Activated naive CD4-positive, alpha-beta T cell treated with anti-CD3 and anti-CD28 coated beads, Interleukin-2, amount 50 U/mL, for 72 hours (primary cell): ENCODE measurements at regions not wholly inside any gene's neighbourhood (a gene's known extent, or its start where the extent isn't known, plus 50 kb on each side); places are given as distances from the start of the nearest gene placed in this dataset.

ENCODE experiments used
- ATAC-seq, 2 donors: fragments of 150-1000 bp; cut with Tn5 transposase; 2 replicates each; pipeline ENCODE4 v1.10.0; 2021; ENCODE audit warnings: mild to moderate bottlenecking in 2 of 2, moderate library complexity in 2 of 2
- DNase-seq, 2 donors: peaks; one replicate each; pipeline ENCODE4 v3.0.0; 2021 to 2022; ENCODE audit warnings: low spot score in 2 of 2
- H3K27ac Mint-ChIP-seq, 2 donors: one replicate each; pipeline ENCODE4 v1.8.0; 2022; ENCODE audit warnings: mild to moderate bottlenecking in 2 of 2, mixed read lengths in 2 of 2
- H3K36me3 Mint-ChIP-seq, 2 donors: one replicate each; pipeline ENCODE4 v1.8.0; 2022; ENCODE audit warnings: mixed read lengths in 2 of 2
- H3K9me3 Mint-ChIP-seq, 2 donors: one replicate each; pipeline ENCODE4 v1.8.0; 2022; ENCODE audit warnings: mixed read lengths in 2 of 2

- no peak for DNase-seq
- H3K27ac Mint-ChIP-seq = no peak overlapping the region
- no peak for ATAC-seq
- no peaks in the 10 kb centered on the region for H3K36me3 Mint-ChIP-seq
- H3K9me3 Mint-ChIP-seq = no peaks in the 10 kb centered on the region
Observed at GRCh38 chr11:116397602-116398084, 375.1 kb downstream of the BUD13 start.

DNA sequence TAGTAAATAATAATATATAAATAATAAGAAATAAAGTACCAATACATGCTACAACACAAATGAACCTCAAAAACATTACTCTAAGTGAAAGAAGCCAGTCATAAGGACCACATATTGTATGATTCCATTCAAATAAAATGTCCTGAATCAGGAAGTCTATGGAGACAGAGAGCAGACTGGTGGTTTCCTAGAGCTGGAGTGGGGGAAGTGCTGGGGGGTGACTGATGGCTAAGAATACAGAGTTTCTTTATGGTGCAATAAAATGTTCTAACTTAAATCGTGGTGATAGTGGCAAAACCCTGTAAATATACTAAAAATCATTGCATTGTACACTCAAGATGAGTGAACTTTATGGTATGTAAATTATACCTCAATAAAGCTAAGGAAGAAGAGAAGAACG, 376.5 kb downstream of the BUD13 start:
- no peak overlapping the region for H3K27ac Mint-ChIP-seq
- H3K36me3 Mint-ChIP-seq = no peaks in the 10 kb centered on the region
- ATAC-seq = no peak
- no peaks in the 10 kb centered on the region for H3K9me3 Mint-ChIP-seq
- no peak for DNase-seq

GRCh38 chr11:116394022-116394421, 378.8 kb downstream of the BUD13 start:
- Mint-ChIP-seq H3K27ac (no peak overlapping the region), H3K9me3 (no peaks in the 10 kb centered on the region), H3K36me3 (no peaks in the 10 kb centered on the region)
- no peak for DNase-seq
- no peak for ATAC-seq

DNA sequence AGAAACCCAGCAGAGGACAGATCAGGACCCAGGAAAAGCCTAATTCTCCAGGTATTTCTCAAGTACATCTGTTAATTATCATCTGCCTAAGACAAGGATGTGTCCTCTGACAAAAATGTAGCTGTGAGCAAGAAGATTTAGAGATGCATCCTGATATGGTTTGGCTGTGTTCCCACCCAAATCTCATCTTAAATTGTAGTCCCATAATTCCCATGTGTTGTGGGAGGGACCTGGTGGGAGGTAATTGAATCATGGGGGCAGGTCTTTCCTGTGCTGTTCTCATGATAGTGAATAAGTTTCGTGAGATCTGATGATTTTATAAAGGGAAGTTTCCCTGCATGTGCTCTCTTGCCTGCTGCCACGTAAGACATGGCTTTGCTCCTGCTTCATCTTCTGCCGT, 381.8 kb downstream of the BUD13 start:
- no peak for ATAC-seq
- no peak for DNase-seq
- Mint-ChIP-seq H3K9me3 (no peaks in the 10 kb centered on the region), H3K27ac (no peak overlapping the region), H3K36me3 (no peaks in the 10 kb centered on the region)

GRCh38 chr11:116388146-116388545, 384.6 kb downstream of the BUD13 start:
- no peak for ATAC-seq
- DNase-seq = no peak
- Mint-ChIP-seq H3K9me3 (no peaks in the 10 kb centered on the region), H3K36me3 (no peaks in the 10 kb centered on the region), H3K27ac (no peak overlapping the region)

DNA sequence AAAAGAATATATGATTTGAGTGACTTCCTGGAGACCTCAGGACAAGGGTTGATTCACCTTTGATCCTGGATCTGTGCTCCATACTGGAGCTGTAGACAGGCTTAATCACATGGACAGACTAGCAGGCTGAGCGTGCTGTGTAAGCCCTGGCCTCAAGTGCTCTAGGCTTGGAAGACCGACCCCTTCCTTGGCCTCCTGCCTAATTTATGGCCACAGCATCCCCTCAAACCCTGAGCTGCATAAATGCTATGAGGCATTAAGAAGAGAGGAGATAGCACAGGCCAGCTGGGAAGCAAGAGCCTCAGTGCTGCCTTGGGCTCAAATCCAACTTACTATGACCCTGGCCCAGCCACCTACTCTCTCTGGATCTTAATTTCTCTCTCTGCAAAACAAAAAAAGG, 385.1 kb downstream of the BUD13 start:
- no peak overlapping the region for H3K27ac Mint-ChIP-seq
- ATAC-seq (no peak), DNase-seq (no peak)
- H3K36me3 Mint-ChIP-seq = no peaks in the 10 kb centered on the region
- H3K9me3 Mint-ChIP-seq = no peaks in the 10 kb centered on the region

DNA sequence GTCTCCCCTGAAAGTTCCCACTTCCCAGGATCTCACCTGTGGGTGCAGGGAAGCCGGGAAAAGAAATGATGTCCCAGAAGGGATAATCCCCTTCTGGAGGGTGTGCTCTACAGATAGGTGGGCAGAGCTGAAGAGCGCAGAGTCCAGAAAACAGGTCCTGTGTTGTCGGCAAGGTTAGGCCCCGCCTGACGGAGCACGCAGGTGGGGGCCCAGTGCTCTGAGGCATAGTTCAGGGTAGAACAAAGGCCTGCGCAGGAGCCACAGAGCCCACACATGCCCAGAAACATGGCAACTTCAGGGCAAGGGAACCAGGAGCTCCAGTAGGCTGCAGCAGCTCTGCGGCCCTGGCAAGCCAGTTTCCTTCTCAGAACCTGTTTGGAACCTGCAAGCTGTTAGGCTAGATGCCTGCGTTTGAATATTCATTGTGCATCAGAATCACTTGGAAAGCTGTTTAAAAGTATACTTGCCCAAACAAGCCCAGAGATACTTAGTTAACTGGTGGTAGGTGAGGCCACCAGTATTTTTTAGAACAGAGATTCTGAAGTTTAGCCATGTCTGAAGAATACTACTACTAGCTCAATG, 386.6 kb downstream of the BUD13 start:
- Mint-ChIP-seq H3K9me3 (peaks cover 0 to 5% of the 10 kb centered on the region in 2 donors), H3K27ac (no peak overlapping the region), H3K36me3 (no peaks in the 10 kb centered on the region)
- no peak for DNase-seq
- no peak for ATAC-seq

DNA sequence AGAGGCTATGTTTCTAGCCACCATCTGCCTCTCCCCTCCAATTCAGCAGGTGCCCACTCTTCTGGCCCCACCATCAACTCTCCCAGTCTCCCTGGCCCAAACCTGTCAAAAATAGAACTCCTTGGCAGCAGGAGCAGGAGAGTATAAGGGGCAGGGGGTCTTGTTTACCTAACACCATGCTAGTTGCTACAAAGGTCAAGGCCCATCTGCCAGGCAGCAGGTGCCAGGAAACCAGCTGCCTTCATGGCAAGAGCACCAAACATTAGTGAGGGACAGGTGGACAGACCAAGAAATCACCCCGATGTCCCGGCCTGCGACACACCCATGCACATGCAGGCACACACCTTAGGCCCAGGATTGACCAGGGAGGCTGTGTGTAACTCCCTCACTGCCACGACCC, 387.9 kb downstream of the BUD13 start:
- H3K36me3 Mint-ChIP-seq = peaks cover 0 to 5% of the 10 kb centered on the region in 2 donors
- ATAC-seq (no peak), DNase-seq (no peak)
- H3K9me3 Mint-ChIP-seq = peaks cover 2 to 9% of the 10 kb centered on the region in 2 donors
- H3K27ac Mint-ChIP-seq = no peak overlapping the region

DNA sequence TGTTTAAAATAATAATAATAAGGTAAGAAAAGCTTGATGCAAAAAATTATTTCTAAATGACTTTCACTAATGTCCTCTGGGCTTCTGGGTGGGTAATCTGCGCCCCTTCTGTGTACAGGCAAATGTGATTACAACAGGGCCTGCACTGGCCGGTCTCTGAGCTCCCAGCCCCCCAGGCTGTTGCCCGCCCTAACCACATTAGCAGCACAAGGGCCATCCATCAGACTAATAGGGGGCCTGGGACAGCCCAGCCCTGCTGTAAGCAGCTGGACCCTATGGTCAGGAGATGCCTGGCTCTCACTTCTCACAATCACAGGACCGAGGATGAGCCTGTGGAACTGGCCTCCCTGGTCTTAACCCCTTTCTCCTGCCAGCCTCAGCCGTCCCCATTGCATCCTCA, 388.4 kb downstream of the BUD13 start:
- Mint-ChIP-seq H3K27ac (no peak overlapping the region), H3K9me3 (peaks cover 5 to 9% of the 10 kb centered on the region in 2 donors), H3K36me3 (peaks cover 0 to 5% of the 10 kb centered on the region in 2 donors)
- no peak for DNase-seq
- no peak for ATAC-seq

DNA sequence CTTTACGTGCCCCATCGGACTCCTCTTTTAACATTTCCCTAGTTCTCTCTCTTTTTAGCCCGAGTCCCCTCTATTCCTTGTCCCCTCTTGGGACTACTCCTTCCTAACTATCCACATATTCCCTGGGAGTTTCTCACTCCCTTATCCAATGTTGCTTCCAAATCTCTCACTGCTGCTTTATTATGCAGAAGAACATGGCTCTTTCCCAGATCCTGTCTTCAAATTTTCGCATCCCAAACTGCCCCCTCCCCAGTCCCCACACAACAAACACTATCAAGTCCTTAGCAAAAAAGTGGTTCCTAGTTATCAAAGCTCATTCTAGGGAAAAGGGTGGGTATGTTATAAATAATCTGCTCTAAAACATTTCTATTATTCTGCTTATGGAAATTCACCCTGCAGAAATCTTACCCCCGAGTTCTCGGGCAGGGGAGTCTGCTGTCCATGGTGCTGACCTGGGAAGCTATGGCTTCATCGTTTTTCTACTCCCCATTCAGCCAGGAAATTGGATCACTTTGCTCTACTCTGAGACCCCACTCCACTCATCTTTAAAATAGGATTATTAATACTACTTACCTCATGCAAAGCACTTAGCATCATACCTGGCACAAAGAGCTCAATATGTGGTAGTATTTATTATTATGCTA, 393.5 kb downstream of the BUD13 start:
- peaks cover 0 to 5% of the 10 kb centered on the region in 2 donors for H3K36me3 Mint-ChIP-seq
- no peak overlapping the region for H3K27ac Mint-ChIP-seq
- DNase-seq (peak in 1 of 2 donors; percentile 12), ATAC-seq (no peak)
- H3K9me3 Mint-ChIP-seq = peaks cover 9 to 10% of the 10 kb centered on the region in 2 donors

DNA sequence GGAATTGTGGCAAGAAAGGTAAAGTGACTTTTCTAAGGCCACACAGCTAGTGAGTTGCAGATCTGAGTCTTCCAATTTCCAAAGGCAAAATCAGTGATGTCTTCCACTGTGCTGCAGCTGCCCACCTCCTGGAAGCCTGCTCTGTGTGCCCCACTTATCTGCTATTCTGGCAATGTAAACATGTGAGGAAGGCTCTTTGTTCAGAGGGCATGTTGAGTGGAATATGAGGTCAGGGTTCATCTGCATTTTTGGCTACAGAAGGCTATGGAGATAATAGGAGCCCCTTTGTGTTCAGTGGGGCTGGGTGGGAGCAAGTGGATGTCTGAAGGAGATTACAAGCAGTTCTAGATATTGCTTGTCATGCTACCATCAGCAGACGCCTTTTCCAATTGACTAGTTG, 396.2 kb downstream of the BUD13 start:
- DNase-seq (no peak), ATAC-seq (no peak)
- H3K27ac Mint-ChIP-seq = no peak overlapping the region
- H3K36me3 Mint-ChIP-seq = peaks cover 0 to 5% of the 10 kb centered on the region in 2 donors
- peaks cover 10 to 11% of the 10 kb centered on the region in 2 donors for H3K9me3 Mint-ChIP-seq

- Mint-ChIP-seq H3K9me3 (peaks cover 10 to 11% of the 10 kb centered on the region in 2 donors), H3K27ac (no peak overlapping the region), H3K36me3 (peaks cover 0 to 5% of the 10 kb centered on the region in 2 donors)
- DNase-seq (no peak), ATAC-seq (no peak)
Observed at GRCh38 chr11:116376054-116376453, 396.7 kb downstream of the BUD13 start.

DNA sequence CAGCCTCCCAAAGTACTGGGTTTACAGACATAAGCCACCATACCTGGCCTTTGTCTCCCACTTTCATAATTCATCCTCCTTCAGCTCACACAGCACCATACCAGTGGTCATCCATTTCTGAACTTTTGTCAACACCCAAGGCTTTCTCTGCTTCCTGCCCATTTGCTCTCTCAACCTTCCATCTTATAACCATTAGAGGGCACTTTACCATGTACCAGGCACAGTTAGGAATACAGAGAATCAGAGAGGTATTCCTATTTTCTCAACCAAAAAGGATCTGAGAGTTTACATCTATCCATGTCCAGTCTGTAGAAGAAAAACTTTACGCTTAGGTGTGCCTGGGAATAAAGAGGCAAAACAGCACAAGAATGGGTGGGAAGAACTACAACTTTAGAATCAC, 397.6 kb downstream of the BUD13 start:
- no peak for ATAC-seq
- H3K36me3 Mint-ChIP-seq = peaks cover 0 to under 1% of the 10 kb centered on the region in 2 donors
- no peak for DNase-seq
- no peak overlapping the region for H3K27ac Mint-ChIP-seq
- H3K9me3 Mint-ChIP-seq = peaks cover 9 to 10% of the 10 kb centered on the region in 2 donors

DNA sequence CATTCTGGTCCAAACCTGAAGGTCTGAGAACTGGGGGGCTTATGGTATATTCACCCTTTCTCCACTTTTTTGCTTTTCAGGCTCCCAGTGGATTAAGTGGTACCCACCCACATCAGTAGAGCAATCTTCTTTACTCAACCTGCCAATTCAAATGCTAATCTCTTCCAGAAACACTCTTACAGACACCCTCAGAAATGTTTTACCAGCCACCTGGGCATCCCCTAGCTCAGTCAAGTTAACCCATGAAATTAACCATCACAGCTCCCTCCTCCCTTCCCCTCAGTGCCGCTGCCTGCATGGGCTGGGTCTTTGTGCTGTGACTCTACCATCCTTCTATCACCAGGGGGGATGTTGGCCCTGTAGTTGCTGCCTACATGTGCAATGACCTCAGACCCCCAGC, 398.7 kb downstream of the BUD13 start:
- Mint-ChIP-seq H3K36me3 (no peaks in the 10 kb centered on the region), H3K9me3 (peaks cover 2 to 7% of the 10 kb centered on the region in 2 donors)
- no peak for ATAC-seq

GRCh38 chr11:116373104-116373944, 399.5 kb downstream of the BUD13 start:
- H3K9me3 Mint-ChIP-seq = peaks cover 0 to 7% of the 10 kb centered on the region in 2 donors
- H3K36me3 Mint-ChIP-seq = no peaks in the 10 kb centered on the region
- ATAC-seq = no peak
- no peak overlapping the region for H3K27ac Mint-ChIP-seq
- no peak for DNase-seq

More for the DNA sequence above, 398.7 kb downstream of the BUD13 start:
- no peak overlapping the region for H3K27ac Mint-ChIP-seq
- no peak for DNase-seq

GRCh38 chr11:116371146-116371545, 401.6 kb downstream of the BUD13 start:
- H3K9me3 Mint-ChIP-seq = peaks cover 0 to 7% of the 10 kb centered on the region in 2 donors
- H3K27ac Mint-ChIP-seq = no peak overlapping the region
- no peaks in the 10 kb centered on the region for H3K36me3 Mint-ChIP-seq
- ATAC-seq = no peak
- DNase-seq = no peak

GRCh38 chr11:116368784-116369183, 404.0 kb downstream of the BUD13 start:
- DNase-seq (no peak), ATAC-seq (no peak)
- H3K9me3 Mint-ChIP-seq = peaks cover 0 to 7% of the 10 kb centered on the region in 2 donors
- H3K27ac Mint-ChIP-seq = no peak overlapping the region
- no peaks in the 10 kb centered on the region for H3K36me3 Mint-ChIP-seq
